Mesenchymal stem cell (in vitro differentiated cells and primary cell): ENCODE measurements at regions not wholly inside any gene's neighbourhood (a gene's known extent, or its start where the extent isn't known, plus 50 kb on each side); places are given as distances from the start of the nearest gene placed in this dataset.

Experiments
- DNase-seq: peaks from one replicate; pipeline ENCODE4 v3.0.0-alpha.2; 2013
- H2AFZ ChIP-seq: one replicate; pipeline ENCODE4 v1.6.1; 2013; ENCODE audit warnings: low read depth, mild to moderate bottlenecking, control low read depth, inconsistent platforms, low read length, moderate library complexity
- H2AK5ac ChIP-seq: 2 replicates; pipeline ENCODE4 v1.6.1; 2013; ENCODE audit warnings: low read length, moderate library complexity, mild to moderate bottlenecking, inconsistent platforms; ENCODE audit not compliant: severe bottlenecking
- H2BK120ac ChIP-seq: one replicate; pipeline ENCODE4 v1.6.1; 2013; ENCODE audit warnings: low read depth, mild to moderate bottlenecking, inconsistent platforms, low read length, moderate library complexity
- H2BK12ac ChIP-seq, 2 experiments: one replicate each; pipeline ENCODE4 v1.6.1; 2013; ENCODE audit warnings: inconsistent platforms in 2 of 2, low read length in 2 of 2, mild to moderate bottlenecking in 2 of 2, moderate library complexity in 2 of 2, control low read depth in 1 of 2
- H2BK15ac ChIP-seq: one replicate; pipeline ENCODE4 v1.6.1; 2013; ENCODE audit warnings: mild to moderate bottlenecking, low read depth, inconsistent platforms; ENCODE audit not compliant: poor library complexity, severe bottlenecking
- H2BK5ac ChIP-seq: 2 replicates; pipeline ENCODE4 v1.6.1; 2013; ENCODE audit warnings: low read depth, mild to moderate bottlenecking, low read length, control low read depth, inconsistent platforms; ENCODE audit not compliant: poor library complexity, severe bottlenecking
- H3K14ac ChIP-seq, 2 experiments: one replicate each; pipeline ENCODE4 v1.6.1; 2013; ENCODE audit warnings: inconsistent platforms in 2 of 2, low read length in 2 of 2, control low read depth in 1 of 2, mild to moderate bottlenecking in 1 of 2, moderate library complexity in 1 of 2
- H3K18ac ChIP-seq, 2 experiments: one replicate each; pipeline ENCODE4 v1.6.1; 2013; ENCODE audit warnings: inconsistent platforms in 2 of 2, low read length in 2 of 2, control low read depth in 1 of 2, low read depth in 1 of 2, mild to moderate bottlenecking in 1 of 2
- H3K23ac ChIP-seq, 2 experiments: one replicate each; pipeline ENCODE4 v1.6.1; 2013; ENCODE audit warnings: inconsistent platforms in 2 of 2, low read length in 2 of 2, mild to moderate bottlenecking in 2 of 2, moderate library complexity in 2 of 2, control low read depth in 1 of 2
- H3K27ac ChIP-seq: 2 replicates; pipeline ENCODE4 v1.5.1; 2013; ENCODE audit warnings: mild to moderate bottlenecking, moderate library complexity, low read length, control low read depth, inconsistent platforms; ENCODE audit not compliant: poor library complexity, severe bottlenecking
- H3K27me3 ChIP-seq, 2 experiments: 2 replicates each; pipeline versions ENCODE4 v1.6.1 to v1.7.0; 2013; ENCODE audit warnings: low read length in 2 of 2, mild to moderate bottlenecking in 2 of 2, moderate library complexity in 2 of 2, control low read depth in 1 of 2, inconsistent platforms in 1 of 2; ENCODE audit not compliant: control insufficient read depth in 1 of 2, insufficient read depth in 1 of 2
- H3K36me3 ChIP-seq, 2 experiments: 2 replicates each; pipeline versions ENCODE4 v1.6.1 to v1.7.0; 2013; ENCODE audit warnings: low read length in 2 of 2, control low read depth in 1 of 2, inconsistent platforms in 1 of 2, low read depth in 1 of 2, mild to moderate bottlenecking in 1 of 2; ENCODE audit not compliant: insufficient read depth in 2 of 2, control insufficient read depth in 1 of 2
- H3K4ac ChIP-seq, 2 experiments: one replicate each; pipeline ENCODE4 v1.6.1; 2013; ENCODE audit warnings: inconsistent platforms in 2 of 2, low read length in 2 of 2, mild to moderate bottlenecking in 2 of 2, moderate library complexity in 2 of 2, control low read depth in 1 of 2, low read depth in 1 of 2
- H3K4me1 ChIP-seq: 2 replicates; pipeline ENCODE4 v1.6.1; 2013; ENCODE audit warnings: low read depth, low read length, control low read depth; ENCODE audit not compliant: control insufficient read depth, insufficient read depth
- H3K4me2 ChIP-seq: 2 replicates; pipeline ENCODE4 v1.6.1; 2013; ENCODE audit warnings: low read length, mild to moderate bottlenecking, inconsistent platforms; ENCODE audit not compliant: poor library complexity, severe bottlenecking
- H3K4me3 ChIP-seq, 2 experiments: 2 replicates each; pipeline versions ENCODE4 v1.5.1 to v1.7.0; 2013; ENCODE audit warnings: low read length in 2 of 2, mild to moderate bottlenecking in 2 of 2, control low read depth in 1 of 2, low read depth in 1 of 2; ENCODE audit not compliant: insufficient read depth in 1 of 2
- H3K79me1 ChIP-seq: replicated peaks from 2 replicates; pipeline ENCODE4 v1.6.1; 2013; ENCODE audit warnings: mild to moderate bottlenecking, control low read depth, low read length, inconsistent platforms; ENCODE audit not compliant: poor library complexity, severe bottlenecking
- H3K9ac ChIP-seq: 2 replicates; pipeline ENCODE4 v1.7.0; 2013; ENCODE audit warnings: mild to moderate bottlenecking, low read length, moderate library complexity
- H3K9me3 ChIP-seq: 2 replicates; pipeline ENCODE4 v1.7.0; 2013; ENCODE audit warnings: mild to moderate bottlenecking, low read length; ENCODE audit not compliant: control insufficient read depth
- H4K8ac ChIP-seq: one replicate; pipeline ENCODE4 v1.6.1; 2013; ENCODE audit warnings: inconsistent platforms, mild to moderate bottlenecking, low read length, moderate library complexity
- H4K91ac ChIP-seq: one replicate; pipeline ENCODE4 v1.6.1; 2013; ENCODE audit warnings: mild to moderate bottlenecking, low read length, inconsistent platforms
- WGBS: methylation state at CpG from one replicate; pipeline ENCODE4 v1.1.7; 2013; ENCODE audit warnings: mixed read lengths; 5-methylcytosine and 5-hydroxymethylcytosine counted together

DNA sequence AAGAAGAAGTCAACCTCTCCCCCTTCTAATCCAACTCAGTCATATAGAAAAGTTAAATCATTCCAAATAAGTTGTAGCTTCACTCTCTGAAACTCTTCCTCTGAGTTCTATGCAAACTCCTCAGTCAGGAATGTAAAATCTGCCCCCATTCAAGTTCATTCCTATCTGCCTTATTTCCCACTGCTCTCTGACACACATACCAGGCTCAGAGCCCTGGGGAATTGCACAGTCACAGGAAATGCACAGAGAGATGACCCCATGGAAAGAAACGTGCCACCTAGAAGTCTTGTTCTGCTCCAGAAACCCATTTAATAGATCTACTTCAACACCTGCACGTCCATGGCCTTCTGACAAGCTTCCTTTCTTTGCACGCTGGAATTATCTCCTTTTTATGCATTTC is 236.0 kb upstream of the VCX3A start:
- Histone ChIP-seq H2AFZ (no peak overlapping the region), H3K4me1 (no peaks in the 10 kb centered on the region), H2BK5ac (no peak overlapping the region), H3K18ac (no peak overlapping the region), H2BK12ac (no peak overlapping the region), H3K14ac (no peak overlapping the region), H3K27me3 (no peaks in the 10 kb centered on the region), H2BK120ac (no peak overlapping the region), H4K8ac (no peak overlapping the region), H4K91ac (no peak overlapping the region), H3K4me3 (no peak overlapping the region), H2BK15ac (no peak overlapping the region), H3K79me1 (no peaks in the 10 kb centered on the region), H3K36me3 (no peaks in the 10 kb centered on the region), H3K4ac (no peak overlapping the region), H3K4me2 (no peak overlapping the region), H3K9me3 (peaks cover 47% of the 10 kb centered on the region), H2AK5ac (no peak overlapping the region), H3K9ac (no peak overlapping the region), H3K23ac (no peak overlapping the region), H3K27ac (no peak overlapping the region)
- DNase-seq = no peak
- WGBS = 64% methylated on average over 3 of the region's 3 CpGs

DNA sequence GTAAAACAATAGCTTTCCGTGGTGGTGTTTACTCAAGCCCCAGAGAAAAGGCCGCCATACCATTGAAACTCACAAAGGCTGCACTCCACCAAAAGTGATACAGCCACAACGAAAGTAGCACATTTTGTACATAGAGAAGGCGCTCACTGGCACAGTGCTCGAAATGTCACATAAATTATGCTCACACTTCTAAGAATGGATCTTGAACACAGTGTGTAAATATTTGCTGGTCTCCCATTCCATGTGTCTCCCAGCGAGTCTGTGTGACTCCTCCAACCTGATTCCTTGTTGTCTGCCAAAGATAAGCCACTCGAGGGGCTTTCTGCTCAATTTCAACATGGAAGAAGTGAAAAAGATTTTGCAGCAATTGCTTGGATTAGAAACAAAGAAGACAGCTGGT is 234.0 kb upstream of the VCX3A start:
- H2AFZ ChIP-seq = no peak overlapping the region
- no peak overlapping the region for H3K4me3 ChIP-seq
- H3K9ac ChIP-seq = no peak overlapping the region
- no peak overlapping the region for H3K14ac ChIP-seq
- no peak overlapping the region for H2AK5ac ChIP-seq
- no peak overlapping the region for H3K23ac ChIP-seq
- 71% methylated on average over 6 of the region's 7 CpGs for WGBS
- H3K4me2 ChIP-seq = no peak overlapping the region
- H3K4ac ChIP-seq = no peak overlapping the region
- H3K27ac ChIP-seq = no peak overlapping the region
- no peaks in the 10 kb centered on the region for H3K36me3 ChIP-seq
- H3K79me1 ChIP-seq = no peaks in the 10 kb centered on the region
- H2BK15ac ChIP-seq = no peak overlapping the region
- H2BK12ac ChIP-seq = no peak overlapping the region
- no peaks in the 10 kb centered on the region for H3K4me1 ChIP-seq
- no peak overlapping the region for H4K91ac ChIP-seq
- no peak overlapping the region for H2BK5ac ChIP-seq
- no peak overlapping the region for H3K18ac ChIP-seq
- H3K27me3 ChIP-seq = no peaks in the 10 kb centered on the region
- DNase-seq = no peak
- no peak overlapping the region for H4K8ac ChIP-seq
- no peak overlapping the region for H2BK120ac ChIP-seq
- H3K9me3 ChIP-seq = peaks cover 55% of the 10 kb centered on the region

DNA sequence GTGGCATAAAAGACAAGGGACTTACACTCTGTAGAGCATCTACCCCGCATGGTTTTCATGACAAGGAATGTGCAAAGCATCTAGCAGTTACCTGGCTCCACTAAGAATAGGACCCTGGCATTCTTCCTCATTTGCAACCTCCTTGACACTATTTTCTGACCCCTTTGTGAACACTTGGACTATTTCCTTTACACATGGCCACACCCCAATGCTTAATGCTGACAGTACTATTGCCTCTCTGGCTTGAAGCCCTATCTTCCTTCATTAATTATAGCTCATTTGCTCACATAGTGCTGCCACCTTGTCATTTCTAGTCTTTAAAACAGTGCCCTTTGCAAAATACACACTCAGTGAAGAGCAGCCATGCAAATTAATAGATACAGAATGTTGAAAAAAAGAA is 226.3 kb upstream of the VCX3A start:
- Histone ChIP-seq H3K14ac (no peak overlapping the region), H3K4me3 (no peak overlapping the region), H4K8ac (no peak overlapping the region), H2BK120ac (no peak overlapping the region), H2AFZ (no peak overlapping the region), H3K18ac (no peak overlapping the region), H4K91ac (no peak overlapping the region), H2AK5ac (no peak overlapping the region), H3K9me3 (peaks cover 54% of the 10 kb centered on the region), H3K27me3 (no peaks in the 10 kb centered on the region), H3K27ac (no peak overlapping the region), H3K4me2 (no peak overlapping the region), H2BK12ac (no peak overlapping the region), H3K23ac (no peak overlapping the region), H3K79me1 (no peaks in the 10 kb centered on the region), H2BK15ac (no peak overlapping the region), H3K36me3 (no peaks in the 10 kb centered on the region), H3K9ac (no peak overlapping the region), H3K4ac (no peak overlapping the region), H3K4me1 (no peaks in the 10 kb centered on the region), H2BK5ac (no peak overlapping the region)
- DNase-seq = no peak
- 89% methylated on average over 1 of the region's 1 CpG for WGBS

DNA sequence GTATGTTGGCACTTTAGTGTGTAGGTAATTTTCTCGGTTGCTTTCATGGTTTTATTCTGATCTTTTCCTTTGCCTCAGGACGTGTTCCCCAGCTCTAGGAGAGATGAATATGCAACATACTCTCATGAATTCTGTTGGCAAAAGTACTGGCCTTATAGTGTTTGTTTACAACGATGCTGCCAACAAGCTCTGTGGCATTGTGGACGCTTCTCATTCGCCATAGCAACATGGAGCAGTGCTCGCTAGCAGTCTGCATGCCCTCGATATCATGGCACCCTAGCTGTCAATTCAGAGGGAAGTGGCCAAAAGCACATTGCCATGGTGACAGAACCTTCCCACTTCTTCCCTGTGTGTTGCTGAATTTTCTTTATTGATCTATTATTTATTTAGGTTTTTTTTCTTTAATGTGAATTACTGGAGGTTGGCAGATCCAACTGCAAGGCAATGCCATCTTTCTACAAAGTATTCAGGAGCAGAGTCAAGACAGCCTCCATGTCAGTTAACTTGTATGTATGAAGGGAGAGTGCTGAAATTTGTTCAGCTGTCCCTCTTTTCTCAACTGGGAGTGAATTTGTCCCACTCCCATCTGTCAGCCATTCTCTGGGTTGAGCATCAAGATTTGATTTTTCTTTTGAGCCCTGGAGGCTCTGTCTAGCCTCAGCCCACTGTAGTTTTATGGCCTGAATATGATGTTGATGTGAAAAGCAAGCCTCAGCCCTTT is 224.9 kb upstream of the VCX3A start:
- H2BK120ac ChIP-seq = no peak overlapping the region
- no peak overlapping the region for H3K23ac ChIP-seq
- no peak overlapping the region for H3K4me2 ChIP-seq
- no peak overlapping the region for H3K14ac ChIP-seq
- H3K18ac ChIP-seq = no peak overlapping the region
- H3K79me1 ChIP-seq = no peaks in the 10 kb centered on the region
- H2AK5ac ChIP-seq = no peak overlapping the region
- H2AFZ ChIP-seq = no peak overlapping the region
- WGBS = 80% methylated on average over 5 of the region's 7 CpGs
- no peaks in the 10 kb centered on the region for H3K36me3 ChIP-seq
- no peak overlapping the region for H3K4me3 ChIP-seq
- no peak overlapping the region for H3K27ac ChIP-seq
- no peaks in the 10 kb centered on the region for H3K27me3 ChIP-seq
- H3K4me1 ChIP-seq = no peaks in the 10 kb centered on the region
- no peak for DNase-seq
- H3K9me3 ChIP-seq = peaks cover 59% of the 10 kb centered on the region
- H3K9ac ChIP-seq = no peak overlapping the region
- no peak overlapping the region for H2BK12ac ChIP-seq
- H2BK15ac ChIP-seq = no peak overlapping the region
- H3K4ac ChIP-seq = no peak overlapping the region
- no peak overlapping the region for H2BK5ac ChIP-seq
- H4K8ac ChIP-seq = no peak overlapping the region
- no peak overlapping the region for H4K91ac ChIP-seq
